NT2/D1 (cell line): ENCODE measurements at regions not wholly inside any gene's neighbourhood (a gene's known extent, or its start where the extent isn't known, plus 50 kb on each side); places are given as distances from the start of the nearest gene placed in this dataset.

Experiments
- DNase-seq: peaks from one replicate; pipeline ENCODE4 v3.0.0-alpha.2; 2011; ENCODE audit warnings: low read depth, low spot score
- H3K27me3 ChIP-seq: 2 replicates; pipeline ENCODE4 v1.6.0; 2011; ENCODE audit warnings: mild to moderate bottlenecking; ENCODE audit not compliant: insufficient read length, insufficient read depth
- H3K36me3 ChIP-seq: 2 replicates; pipeline ENCODE4 v1.6.1; 2011; ENCODE audit warnings: mild to moderate bottlenecking, low read length, mixed read lengths; ENCODE audit not compliant: insufficient read depth, insufficient read length
- H3K4me1 ChIP-seq: 2 replicates; pipeline ENCODE4 v1.5.1; 2011; ENCODE audit not compliant: insufficient read depth, insufficient read length
- H3K4me3 ChIP-seq: 2 replicates; pipeline ENCODE4 v1.5.1; 2011; ENCODE audit warnings: low read depth; ENCODE audit not compliant: insufficient read length
- H3K9ac ChIP-seq: 2 replicates; pipeline ENCODE4 v1.6.0; 2011; ENCODE audit warnings: low read depth; ENCODE audit not compliant: insufficient read length
- H3K9me3 ChIP-seq: 2 replicates; pipeline ENCODE4 v1.5.1; 2011; ENCODE audit warnings: mild to moderate bottlenecking, low read length; ENCODE audit not compliant: insufficient read depth
- SUZ12 ChIP-seq: IDR thresholded peaks from 2 replicates; pipeline ENCODE4 v1.6.1; 2011; ENCODE audit not compliant: insufficient read length, insufficient read depth; ENCODE audit errors: extremely low read depth
- YY1 ChIP-seq: IDR thresholded peaks from 2 replicates; pipeline ENCODE4 v1.6.1; 2011; ENCODE audit not compliant: insufficient read length, insufficient read depth
- ZNF274 ChIP-seq: IDR thresholded peaks from 2 replicates; pipeline ENCODE4 v1.6.1; 2011; ENCODE audit warnings: mild to moderate bottlenecking, low read depth, low read length

DNA sequence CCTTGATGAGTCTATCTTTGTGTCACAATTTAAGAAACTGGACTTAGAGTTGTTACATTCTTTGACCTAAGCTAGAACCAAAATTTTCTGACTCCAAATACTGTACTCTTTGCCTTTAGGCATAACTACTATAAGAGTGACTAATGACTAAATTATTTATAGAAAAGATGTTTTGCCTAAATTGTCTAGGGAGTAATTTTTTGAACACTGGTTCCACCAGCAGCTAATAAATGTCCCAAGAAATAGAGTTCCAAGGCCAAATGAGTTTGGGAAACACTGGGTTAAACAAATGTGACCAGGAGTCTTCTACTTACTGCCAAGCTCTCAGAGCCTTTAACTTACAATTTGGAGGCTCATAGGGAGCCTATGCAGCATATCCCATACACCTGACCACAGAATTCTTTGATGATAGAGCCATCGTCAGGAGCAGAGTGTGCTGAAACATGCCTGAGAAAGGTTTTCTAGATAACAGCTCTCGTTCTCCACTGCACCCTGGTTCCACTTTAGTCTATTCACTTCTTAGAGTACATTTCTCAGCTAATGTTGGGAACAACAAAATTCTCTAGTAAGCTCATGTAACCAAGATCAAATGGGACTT is 215.9 kb upstream of the HMGA2 start:
- Histone ChIP-seq H3K4me1 (no peaks in the 10 kb centered on the region), H3K36me3 (no peaks in the 10 kb centered on the region), H3K27me3 (no peaks in the 10 kb centered on the region), H3K9ac (no peak overlapping the region), H3K4me3 (no peak overlapping the region), H3K9me3 (no peaks in the 10 kb centered on the region)
- DNase-seq = no peak
- TF ChIP-seq YY1 = no peak
- TF ChIP-seq SUZ12 = no peak
- TF ChIP-seq ZNF274 = no peak

DNA sequence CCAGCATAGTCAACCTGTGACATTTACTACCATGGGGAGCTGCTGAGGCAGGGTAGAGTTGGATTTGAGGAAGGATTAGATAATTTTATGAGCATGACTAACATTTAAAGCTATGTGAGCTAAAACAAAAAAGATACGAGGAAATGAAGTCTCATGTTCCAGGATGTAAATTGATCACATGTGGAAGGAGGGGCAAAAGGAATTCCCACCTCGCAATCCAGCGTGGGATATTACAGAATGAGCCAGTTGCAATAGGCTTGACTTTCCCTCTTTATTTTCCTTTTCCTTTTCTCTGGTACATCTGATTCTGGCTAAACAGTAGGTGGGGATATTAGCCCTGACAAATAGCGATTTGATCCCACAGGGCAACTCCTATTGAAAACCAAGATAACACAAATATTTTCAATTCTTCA is 214.9 kb upstream of the HMGA2 start:
- Histone ChIP-seq H3K27me3 (no peaks in the 10 kb centered on the region), H3K9ac (no peak overlapping the region), H3K4me3 (no peak overlapping the region), H3K36me3 (no peaks in the 10 kb centered on the region), H3K9me3 (no peaks in the 10 kb centered on the region), H3K4me1 (no peaks in the 10 kb centered on the region)
- TF ChIP-seq SUZ12 = no peak
- TF ChIP-seq YY1 = no peak
- no peak for TF ChIP-seq ZNF274
- DNase-seq = no peak

GRCh38 chr12:65611396-65611795 is 212.9 kb upstream of the HMGA2 start:
- no peak for TF ChIP-seq SUZ12
- TF ChIP-seq ZNF274 = no peak
- no peak for TF ChIP-seq YY1
- Histone ChIP-seq H3K4me3 (no peak overlapping the region), H3K9ac (no peak overlapping the region), H3K4me1 (no peaks in the 10 kb centered on the region), H3K36me3 (no peaks in the 10 kb centered on the region), H3K27me3 (no peaks in the 10 kb centered on the region), H3K9me3 (0 out of 2 replicates have a peak, but pooled peaks cover 6% of the 10 kb centered on the region)
- DNase-seq = no peak

GRCh38 chr12:65612440-65612839 is 211.8 kb upstream of the HMGA2 start:
- no peak overlapping the region for H3K9ac ChIP-seq
- no peaks in the 10 kb centered on the region for H3K36me3 ChIP-seq
- H3K27me3 ChIP-seq = no peaks in the 10 kb centered on the region
- H3K4me3 ChIP-seq = no peak overlapping the region
- no peak for DNase-seq
- no peak for TF ChIP-seq ZNF274
- H3K9me3 ChIP-seq = 0 out of 2 replicates have a peak, but pooled peaks cover 6% of the 10 kb centered on the region
- H3K4me1 ChIP-seq = no peaks in the 10 kb centered on the region

DNA sequence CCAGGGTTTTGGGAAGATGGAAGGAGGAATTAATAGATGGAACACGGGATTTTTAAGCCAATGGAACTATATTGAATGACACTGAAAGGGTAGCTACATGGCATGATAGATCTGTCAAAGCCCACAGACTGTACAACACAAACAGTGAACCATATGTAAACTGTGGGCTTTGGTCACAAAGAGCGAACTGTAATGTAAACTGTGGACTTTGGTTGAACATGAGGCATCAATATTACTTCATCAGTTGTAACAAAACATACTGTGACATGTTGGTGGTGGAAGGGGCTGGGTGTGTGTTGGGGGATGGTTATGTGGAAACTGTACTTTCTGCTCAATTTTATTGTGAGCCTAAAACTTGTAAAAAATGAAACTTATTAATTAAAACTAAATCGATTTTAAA is 210.6 kb upstream of the HMGA2 start:
- Histone ChIP-seq H3K4me3 (no peak overlapping the region), H3K36me3 (no peaks in the 10 kb centered on the region), H3K27me3 (no peaks in the 10 kb centered on the region), H3K9me3 (0 out of 2 replicates have a peak, but pooled peaks cover 6% of the 10 kb centered on the region), H3K4me1 (no peaks in the 10 kb centered on the region), H3K9ac (no peak overlapping the region)
- no peak for DNase-seq
- no peak for TF ChIP-seq SUZ12
- TF ChIP-seq ZNF274 = no peak
- no peak for TF ChIP-seq YY1

GRCh38 chr12:65614259-65614889 is 209.9 kb upstream of the HMGA2 start:
- TF ChIP-seq YY1 = no peak
- TF ChIP-seq SUZ12 = no peak
- no peak for TF ChIP-seq ZNF274
- no peak for DNase-seq
- H3K4me1 ChIP-seq = no peaks in the 10 kb centered on the region

DNA sequence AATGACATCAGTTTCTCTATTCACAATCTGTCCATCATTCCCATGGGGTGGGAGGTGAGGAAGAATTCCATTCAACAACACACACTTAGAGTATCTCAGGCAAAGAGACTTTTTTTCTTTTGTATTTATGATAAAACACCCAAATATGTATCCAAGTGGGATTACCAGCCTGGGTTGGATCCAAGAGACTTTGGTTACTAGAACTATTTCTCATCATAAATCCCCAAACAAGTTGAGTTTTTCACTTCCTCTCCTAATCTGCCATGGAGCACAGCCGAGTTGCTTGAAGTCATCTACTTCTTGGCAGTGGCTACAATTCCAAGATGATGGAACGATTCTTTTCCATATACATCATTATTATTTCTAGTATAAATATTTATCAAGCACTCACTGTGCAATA is 209.2 kb upstream of the HMGA2 start:
- H3K4me1 ChIP-seq = no peaks in the 10 kb centered on the region
- H3K9ac ChIP-seq = no peak overlapping the region

More at GRCh38 chr12:65614259-65614889, 209.9 kb upstream of the HMGA2 start:
- no peak overlapping the region for H3K9ac ChIP-seq
- H3K36me3 ChIP-seq = no peaks in the 10 kb centered on the region
- no peak overlapping the region for H3K4me3 ChIP-seq
- H3K9me3 ChIP-seq = 0 out of 2 replicates have a peak, but pooled peaks cover 6% of the 10 kb centered on the region
- H3K27me3 ChIP-seq = no peaks in the 10 kb centered on the region

More for the DNA sequence above, 209.2 kb upstream of the HMGA2 start:
- H3K27me3 ChIP-seq = no peaks in the 10 kb centered on the region
- no peaks in the 10 kb centered on the region for H3K36me3 ChIP-seq
- H3K9me3 ChIP-seq = 0 out of 2 replicates have a peak, but pooled peaks cover 6% of the 10 kb centered on the region
- no peak for DNase-seq
- no peak overlapping the region for H3K4me3 ChIP-seq
- TF ChIP-seq SUZ12 (no peak), YY1 (no peak), ZNF274 (no peak)
